ENCODE measurements at regions not wholly inside any gene's neighbourhood (a gene's known extent, or its start where the extent isn't known, plus 50 kb on each side); places are given as distances from the start of the nearest gene placed in this dataset.
"Not testable (repeated sequence)": the region's sequence is repeated elsewhere in the genome, so short reads cannot be mapped to it uniquely, and the experiment has no call there.

- not testable (repeated sequence) for H3K27ac ChIP-seq (ENCODE audit: low read length); H3K4me1 ChIP-seq (ENCODE audit: control insufficient read depth, insufficient read depth, low read length); H3K27me3 ChIP-seq (ENCODE audit: control insufficient read depth, insufficient read depth, low read length); H3K9me3 ChIP-seq (ENCODE audit: control insufficient read depth, insufficient read depth, low read length); H3K4me3 ChIP-seq (ENCODE audit: low read length); H3K36me3 ChIP-seq (ENCODE audit: control insufficient read depth, insufficient read depth, low read length); DNase-seq (ENCODE audit: low read depth, low spot score)
- WGBS (ENCODE audit: insufficient coverage, insufficient read length), result no CpG with 5 or more reads among the region's 3 CpGs
Measured at GRCh38 chr1:144516172-144516571, 54.7 kb upstream of the NBPF15 start.

- H3K36me3 ChIP-seq (ENCODE audit: control insufficient read depth, insufficient read depth, low read length); H3K27ac ChIP-seq (ENCODE audit: low read length); H3K4me1 ChIP-seq (ENCODE audit: control insufficient read depth, insufficient read depth, low read length); H3K27me3 ChIP-seq (ENCODE audit: control insufficient read depth, insufficient read depth, low read length); H3K4me3 ChIP-seq (ENCODE audit: low read length); H3K9me3 ChIP-seq (ENCODE audit: control insufficient read depth, insufficient read depth, low read length); DNase-seq (ENCODE audit: low read depth, low spot score): not testable (repeated sequence)
- no CpG with 5 or more reads among the region's 2 CpGs for WGBS (ENCODE audit: insufficient coverage, insufficient read length)
Measured at GRCh38 chr1:144516906-144517305, 55.4 kb upstream of the NBPF15 start.

- not testable (repeated sequence) for H3K36me3 ChIP-seq (ENCODE audit: control insufficient read depth, insufficient read depth, low read length); H3K4me3 ChIP-seq (ENCODE audit: low read length); H3K27me3 ChIP-seq (ENCODE audit: control insufficient read depth, insufficient read depth, low read length); DNase-seq (ENCODE audit: low read depth, low spot score); H3K9me3 ChIP-seq (ENCODE audit: control insufficient read depth, insufficient read depth, low read length); H3K4me1 ChIP-seq (ENCODE audit: control insufficient read depth, insufficient read depth, low read length); H3K27ac ChIP-seq (ENCODE audit: low read length)
- WGBS (ENCODE audit: insufficient coverage, insufficient read length), result no CpG with 5 or more reads among the region's 9 CpGs
Measured at GRCh38 chr1:144518439-144518838, 57.0 kb upstream of the NBPF15 start.

GRCh38 chr1:144519528-144520189, 58.2 kb upstream of the NBPF15 start:
- DNase-seq (ENCODE audit: low read depth, low spot score); H3K36me3 ChIP-seq (ENCODE audit: control insufficient read depth, insufficient read depth, low read length); H3K4me3 ChIP-seq (ENCODE audit: low read length); H3K27ac ChIP-seq (ENCODE audit: low read length); H3K27me3 ChIP-seq (ENCODE audit: control insufficient read depth, insufficient read depth, low read length); H3K9me3 ChIP-seq (ENCODE audit: control insufficient read depth, insufficient read depth, low read length); H3K4me1 ChIP-seq (ENCODE audit: control insufficient read depth, insufficient read depth, low read length): not testable (repeated sequence)
- WGBS (ENCODE audit: insufficient coverage, insufficient read length), result no CpG with 5 or more reads among the region's 12 CpGs

GRCh38 chr1:144523661-144524407, 62.4 kb upstream of the NBPF15 start:
- H3K9me3 ChIP-seq (ENCODE audit: control insufficient read depth, insufficient read depth, low read length); H3K36me3 ChIP-seq (ENCODE audit: control insufficient read depth, insufficient read depth, low read length); H3K27ac ChIP-seq (ENCODE audit: low read length); H3K27me3 ChIP-seq (ENCODE audit: control insufficient read depth, insufficient read depth, low read length); H3K4me1 ChIP-seq (ENCODE audit: control insufficient read depth, insufficient read depth, low read length): not testable (repeated sequence)
- no CpG with 5 or more reads among the region's 33 CpGs for WGBS (ENCODE audit: insufficient coverage, insufficient read length)
- peak; percentile 27 for DNase-seq (ENCODE audit: low read depth, low spot score)
- peak overlapping the region; percentile 24; the same call in 1 of the 2 replicates for H3K4me3 ChIP-seq (ENCODE audit: low read length)

- not testable (repeated sequence) for H3K9me3 ChIP-seq (ENCODE audit: control insufficient read depth, insufficient read depth, low read length); H3K4me3 ChIP-seq (ENCODE audit: low read length); H3K27ac ChIP-seq (ENCODE audit: low read length); H3K36me3 ChIP-seq (ENCODE audit: control insufficient read depth, insufficient read depth, low read length); DNase-seq (ENCODE audit: low read depth, low spot score); H3K4me1 ChIP-seq (ENCODE audit: control insufficient read depth, insufficient read depth, low read length); H3K27me3 ChIP-seq (ENCODE audit: control insufficient read depth, insufficient read depth, low read length)
- no CpG with 5 or more reads among the region's 9 CpGs for WGBS (ENCODE audit: insufficient coverage, insufficient read length)
Measured at GRCh38 chr1:144532156-144532607, 60.5 kb upstream of the PPIAL4F start.

GRCh38 chr1:144533480-144533879, 59.2 kb upstream of the PPIAL4F start:
- H3K36me3 ChIP-seq (ENCODE audit: control insufficient read depth, insufficient read depth, low read length); H3K4me3 ChIP-seq (ENCODE audit: low read length); DNase-seq (ENCODE audit: low read depth, low spot score); H3K27me3 ChIP-seq (ENCODE audit: control insufficient read depth, insufficient read depth, low read length); H3K9me3 ChIP-seq (ENCODE audit: control insufficient read depth, insufficient read depth, low read length); H3K27ac ChIP-seq (ENCODE audit: low read length); H3K4me1 ChIP-seq (ENCODE audit: control insufficient read depth, insufficient read depth, low read length): not testable (repeated sequence)
- no CpG with 5 or more reads among the region's 3 CpGs for WGBS (ENCODE audit: insufficient coverage, insufficient read length)

- DNase-seq (ENCODE audit: low read depth, low spot score); H3K27ac ChIP-seq (ENCODE audit: low read length); H3K27me3 ChIP-seq (ENCODE audit: control insufficient read depth, insufficient read depth, low read length); H3K36me3 ChIP-seq (ENCODE audit: control insufficient read depth, insufficient read depth, low read length); H3K9me3 ChIP-seq (ENCODE audit: control insufficient read depth, insufficient read depth, low read length); H3K4me1 ChIP-seq (ENCODE audit: control insufficient read depth, insufficient read depth, low read length); H3K4me3 ChIP-seq (ENCODE audit: low read length): not testable (repeated sequence)
- no CpG with 5 or more reads among the region's 1 CpG for WGBS (ENCODE audit: insufficient coverage, insufficient read length)
Measured at GRCh38 chr1:144534286-144534685, 58.4 kb upstream of the PPIAL4F start.

- not testable (repeated sequence) for H3K9me3 ChIP-seq (ENCODE audit: control insufficient read depth, insufficient read depth, low read length); H3K4me1 ChIP-seq (ENCODE audit: control insufficient read depth, insufficient read depth, low read length); H3K36me3 ChIP-seq (ENCODE audit: control insufficient read depth, insufficient read depth, low read length); H3K4me3 ChIP-seq (ENCODE audit: low read length); H3K27ac ChIP-seq (ENCODE audit: low read length); H3K27me3 ChIP-seq (ENCODE audit: control insufficient read depth, insufficient read depth, low read length); DNase-seq (ENCODE audit: low read depth, low spot score)
- WGBS (ENCODE audit: insufficient coverage, insufficient read length), result no CpG with 5 or more reads among the region's 1 CpG
Measured at GRCh38 chr1:144536677-144537076, 56.0 kb upstream of the PPIAL4F start.

GRCh38 chr1:144537234-144537633, 55.5 kb upstream of the PPIAL4F start:
- WGBS (ENCODE audit: insufficient coverage, insufficient read length), result no CpG with 5 or more reads among the region's 5 CpGs
- not testable (repeated sequence) for H3K36me3 ChIP-seq (ENCODE audit: control insufficient read depth, insufficient read depth, low read length); H3K4me1 ChIP-seq (ENCODE audit: control insufficient read depth, insufficient read depth, low read length); DNase-seq (ENCODE audit: low read depth, low spot score); H3K27ac ChIP-seq (ENCODE audit: low read length); H3K27me3 ChIP-seq (ENCODE audit: control insufficient read depth, insufficient read depth, low read length); H3K4me3 ChIP-seq (ENCODE audit: low read length); H3K9me3 ChIP-seq (ENCODE audit: control insufficient read depth, insufficient read depth, low read length)

GRCh38 chr1:144538736-144539135, 54.0 kb upstream of the PPIAL4F start:
- not testable (repeated sequence) for H3K9me3 ChIP-seq (ENCODE audit: control insufficient read depth, insufficient read depth, low read length); H3K4me1 ChIP-seq (ENCODE audit: control insufficient read depth, insufficient read depth, low read length); H3K4me3 ChIP-seq (ENCODE audit: low read length); H3K36me3 ChIP-seq (ENCODE audit: control insufficient read depth, insufficient read depth, low read length); DNase-seq (ENCODE audit: low read depth, low spot score); H3K27ac ChIP-seq (ENCODE audit: low read length); H3K27me3 ChIP-seq (ENCODE audit: control insufficient read depth, insufficient read depth, low read length)
- no CpG with 5 or more reads among the region's 6 CpGs for WGBS (ENCODE audit: insufficient coverage, insufficient read length)
